HepG2 (cell line): ENCODE measurements at regions not wholly inside any gene's neighbourhood (a gene's known extent, or its start where the extent isn't known, plus 50 kb on each side); places are given as distances from the start of the nearest gene placed in this dataset.

Experiments
- BCL6 ChIP-seq: IDR thresholded peaks from 2 replicates; pipeline ENCODE4 v1.6.1; 2016; ENCODE audit warnings: missing genetic modification reagents, missing compliant biosample characterization
- DZIP1 ChIP-seq: sonication (generic); formaldehyde crosslinking; IDR thresholded peaks from 2 replicates; pipeline ENCODE4 v1.5.0; 2020; ENCODE audit warnings: mild to moderate bottlenecking, missing genetic modification reagents
- FOXJ3 ChIP-seq: sonication (generic); formaldehyde crosslinking; IDR thresholded peaks from 2 replicates; pipeline ENCODE4 v1.4.0; 2020; ENCODE audit warnings: missing genetic modification reagents, mild to moderate bottlenecking, borderline replicate concordance
- KAT7 ChIP-seq: IDR thresholded peaks from 2 replicates; pipeline ENCODE4 v1.6.1; 2018; ENCODE audit warnings: borderline replicate concordance, missing compliant biosample characterization
- SAP130 ChIP-seq: IDR thresholded peaks from 2 replicates; pipeline ENCODE4 v1.6.1; 2016; ENCODE audit warnings: low read depth
- SMAD3 ChIP-seq: sonication (generic); formaldehyde crosslinking; IDR thresholded peaks from 2 replicates; pipeline ENCODE4 v1.4.0; 2020; ENCODE audit warnings: missing genetic modification reagents
- TBL1XR1 ChIP-seq: fragments of 150-350 bp; IDR thresholded peaks from 2 replicates; pipeline ENCODE4 v1.6.1; 2014; ENCODE audit warnings: borderline replicate concordance, low read length; ENCODE audit not compliant: partially characterized antibody
- TOE1 ChIP-seq: sonication (generic); formaldehyde crosslinking; IDR thresholded peaks from 2 replicates; pipeline ENCODE4 v1.4.0; 2020; ENCODE audit warnings: mild to moderate bottlenecking, missing genetic modification reagents
- ZMAT3 ChIP-seq: sonication (generic); formaldehyde crosslinking; conservative IDR thresholded peaks from 2 replicates; pipeline ENCODE4 v1.7.0; 2021; ENCODE audit warnings: missing genetic modification reagents
- ZNF136 ChIP-seq: sonication (generic); formaldehyde crosslinking; IDR thresholded peaks from 2 replicates; pipeline ENCODE4 v1.8.1; 2022; ENCODE audit warnings: low read depth, mild to moderate bottlenecking, moderate library complexity, missing genetic modification reagents
- ZNF34 ChIP-seq: sonication (generic); formaldehyde crosslinking; IDR thresholded peaks from 2 replicates; pipeline ENCODE4 v1.4.0; 2020; ENCODE audit warnings: mild to moderate bottlenecking, missing genetic modification reagents, borderline replicate concordance
- ZNF382 ChIP-seq: sonication (generic); formaldehyde crosslinking; IDR thresholded peaks from 2 replicates; pipeline ENCODE4 v1.5.0; 2020; ENCODE audit warnings: missing genetic modification reagents, mild to moderate bottlenecking, borderline replicate concordance
- ZNF501 ChIP-seq: sonication (generic); formaldehyde crosslinking; IDR thresholded peaks from 2 replicates; pipeline ENCODE4 v1.5.1; 2020; ENCODE audit warnings: mild to moderate bottlenecking, moderate library complexity, missing genetic modification reagents
- ZSCAN12 ChIP-seq: sonication (generic); formaldehyde crosslinking; IDR thresholded peaks from 2 replicates; pipeline ENCODE4 v1.9.0; 2021; ENCODE audit warnings: mild to moderate bottlenecking, missing genetic modification reagents
- TF ChIP-seq, protein P1 (sequence below): sonication (generic); formaldehyde crosslinking; IDR thresholded peaks from 2 replicates; pipeline ENCODE4 v1.4.0; 2020; ENCODE audit warnings: missing genetic modification reagents, borderline replicate concordance
- TF ChIP-seq, protein P2 (sequence below): sonication (generic); formaldehyde crosslinking; IDR thresholded peaks from 2 replicates; pipeline ENCODE4 v1.5.0; 2020; ENCODE audit warnings: mild to moderate bottlenecking, missing genetic modification reagents, moderate library complexity

DNA sequence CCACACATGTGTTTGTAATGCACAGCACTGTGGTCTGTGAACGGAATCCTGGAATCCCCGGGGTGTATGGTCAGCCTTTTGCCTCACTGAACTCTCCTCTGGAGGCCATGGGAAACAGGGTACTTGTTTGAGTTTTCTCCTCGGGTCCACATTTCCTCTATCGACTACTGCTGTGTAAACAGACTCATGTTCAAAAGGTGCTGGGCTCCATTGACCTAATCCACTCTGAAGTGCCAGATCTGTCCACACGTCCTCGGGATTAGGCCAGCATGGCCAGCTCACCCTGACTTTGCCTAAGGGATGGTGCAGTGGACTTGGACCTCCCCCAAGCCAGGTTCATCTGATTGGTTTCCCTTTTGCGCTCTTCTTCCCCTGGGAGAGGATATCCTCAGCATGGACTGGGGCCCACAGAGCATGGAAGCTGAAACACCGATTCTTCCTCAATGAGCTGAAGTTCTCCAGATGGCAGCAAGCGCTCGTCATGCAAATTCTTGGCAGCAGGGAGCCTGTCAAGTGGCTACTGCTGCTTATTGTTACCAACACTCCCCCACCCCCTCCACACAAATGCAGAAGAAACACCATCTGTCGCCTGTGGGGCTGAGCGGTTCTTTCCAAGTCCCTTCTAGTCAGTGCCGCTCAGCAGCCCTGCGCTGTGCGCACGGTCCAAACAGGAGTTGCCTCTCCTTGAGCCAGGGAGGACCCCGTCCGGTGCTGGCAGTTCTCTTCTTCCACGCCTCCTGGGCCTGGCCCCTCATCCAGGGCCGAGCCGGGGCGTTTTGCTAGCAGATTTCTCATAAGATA, 292.6 kb upstream of the MARCKS start (continued):
- TF ChIP-seq, protein P1, sequence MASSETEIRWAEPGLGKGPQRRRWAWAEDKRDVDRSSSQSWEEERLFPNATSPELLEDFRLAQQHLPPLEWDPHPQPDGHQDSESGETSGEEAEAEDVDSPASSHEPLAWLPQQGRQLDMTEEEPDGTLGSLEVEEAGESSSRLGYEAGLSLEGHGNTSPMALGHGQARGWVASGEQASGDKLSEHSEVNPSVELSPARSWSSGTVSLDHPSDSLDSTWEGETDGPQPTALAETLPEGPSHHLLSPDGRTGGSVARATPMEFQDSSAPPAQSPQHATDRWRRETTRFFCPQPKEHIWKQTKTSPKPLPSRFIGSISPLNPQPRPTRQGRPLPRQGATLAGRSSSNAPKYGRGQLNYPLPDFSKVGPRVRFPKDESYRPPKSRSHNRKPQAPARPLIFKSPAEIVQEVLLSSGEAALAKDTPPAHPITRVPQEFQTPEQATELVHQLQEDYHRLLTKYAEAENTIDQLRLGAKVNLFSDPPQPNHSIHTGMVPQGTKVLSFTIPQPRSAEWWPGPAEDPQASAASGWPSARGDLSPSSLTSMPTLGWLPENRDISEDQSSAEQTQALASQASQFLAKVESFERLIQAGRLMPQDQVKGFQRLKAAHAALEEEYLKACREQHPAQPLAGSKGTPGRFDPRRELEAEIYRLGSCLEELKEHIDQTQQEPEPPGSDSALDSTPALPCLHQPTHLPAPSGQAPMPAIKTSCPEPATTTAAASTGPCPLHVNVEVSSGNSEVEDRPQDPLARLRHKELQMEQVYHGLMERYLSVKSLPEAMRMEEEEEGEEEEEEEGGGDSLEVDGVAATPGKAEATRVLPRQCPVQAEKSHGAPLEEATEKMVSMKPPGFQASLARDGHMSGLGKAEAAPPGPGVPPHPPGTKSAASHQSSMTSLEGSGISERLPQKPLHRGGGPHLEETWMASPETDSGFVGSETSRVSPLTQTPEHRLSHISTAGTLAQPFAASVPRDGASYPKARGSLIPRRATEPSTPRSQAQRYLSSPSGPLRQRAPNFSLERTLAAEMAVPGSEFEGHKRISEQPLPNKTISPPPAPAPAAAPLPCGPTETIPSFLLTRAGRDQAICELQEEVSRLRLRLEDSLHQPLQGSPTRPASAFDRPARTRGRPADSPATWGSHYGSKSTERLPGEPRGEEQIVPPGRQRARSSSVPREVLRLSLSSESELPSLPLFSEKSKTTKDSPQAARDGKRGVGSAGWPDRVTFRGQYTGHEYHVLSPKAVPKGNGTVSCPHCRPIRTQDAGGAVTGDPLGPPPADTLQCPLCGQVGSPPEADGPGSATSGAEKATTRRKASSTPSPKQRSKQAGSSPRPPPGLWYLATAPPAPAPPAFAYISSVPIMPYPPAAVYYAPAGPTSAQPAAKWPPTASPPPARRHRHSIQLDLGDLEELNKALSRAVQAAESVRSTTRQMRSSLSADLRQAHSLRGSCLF (CRISPR knock-in tag): no peak
- TF ChIP-seq TBL1XR1: no peak
- TF ChIP-seq TOE1 (CRISPR knock-in tag): no peak
- TF ChIP-seq ZNF136 (CRISPR knock-in tag): no peak
- TF ChIP-seq, protein P2, sequence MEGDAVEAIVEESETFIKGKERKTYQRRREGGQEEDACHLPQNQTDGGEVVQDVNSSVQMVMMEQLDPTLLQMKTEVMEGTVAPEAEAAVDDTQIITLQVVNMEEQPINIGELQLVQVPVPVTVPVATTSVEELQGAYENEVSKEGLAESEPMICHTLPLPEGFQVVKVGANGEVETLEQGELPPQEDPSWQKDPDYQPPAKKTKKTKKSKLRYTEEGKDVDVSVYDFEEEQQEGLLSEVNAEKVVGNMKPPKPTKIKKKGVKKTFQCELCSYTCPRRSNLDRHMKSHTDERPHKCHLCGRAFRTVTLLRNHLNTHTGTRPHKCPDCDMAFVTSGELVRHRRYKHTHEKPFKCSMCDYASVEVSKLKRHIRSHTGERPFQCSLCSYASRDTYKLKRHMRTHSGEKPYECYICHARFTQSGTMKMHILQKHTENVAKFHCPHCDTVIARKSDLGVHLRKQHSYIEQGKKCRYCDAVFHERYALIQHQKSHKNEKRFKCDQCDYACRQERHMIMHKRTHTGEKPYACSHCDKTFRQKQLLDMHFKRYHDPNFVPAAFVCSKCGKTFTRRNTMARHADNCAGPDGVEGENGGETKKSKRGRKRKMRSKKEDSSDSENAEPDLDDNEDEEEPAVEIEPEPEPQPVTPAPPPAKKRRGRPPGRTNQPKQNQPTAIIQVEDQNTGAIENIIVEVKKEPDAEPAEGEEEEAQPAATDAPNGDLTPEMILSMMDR (CRISPR knock-in tag): no peak
- TF ChIP-seq ZNF501 (CRISPR knock-in tag): peak; percentile 89
- no peak for TF ChIP-seq DZIP1 (CRISPR knock-in tag)
- TF ChIP-seq ZMAT3 (CRISPR knock-in tag): peak; percentile 73; the same call in 1 of the 2 replicates
- TF ChIP-seq BCL6: peak; percentile 86
- TF ChIP-seq ZSCAN12 (CRISPR knock-in tag): no peak
- TF ChIP-seq ZNF34 (CRISPR knock-in tag): no peak
- no peak for TF ChIP-seq ZNF382 (CRISPR knock-in tag)
- TF ChIP-seq SAP130: peak; percentile 51
- TF ChIP-seq SMAD3: peak; percentile 32; the same call in 1 of the 2 replicates
- TF ChIP-seq FOXJ3 (CRISPR knock-in tag): peak; percentile 91; the same call in 1 of the 2 replicates
- TF ChIP-seq KAT7 (CRISPR knock-in tag): no peak
